ENCODE measurements at regions not wholly inside any gene's neighbourhood (a gene's known extent, or its start where the extent isn't known, plus 50 kb on each side); places are given as distances from the start of the nearest gene placed in this dataset.

- no peak for DNase-seq
Measured at GRCh38 chr2:16408331-16409005, 257.2 kb downstream of the CYRIA start.

- no peak for DNase-seq
Measured at GRCh38 chr2:16407358-16407757, 258.3 kb downstream of the CYRIA start.

GRCh38 chr2:16406496-16407289 is 258.9 kb downstream of the CYRIA start:
- DNase-seq, result peak; percentile 6

GRCh38 chr2:16405551-16405950 is 260.1 kb downstream of the CYRIA start:
- no peak for DNase-seq

- DNase-seq, result no peak
Measured at GRCh38 chr2:16404551-16405300, 260.9 kb downstream of the CYRIA start.

GRCh38 chr2:16404146-16404545 is 261.5 kb downstream of the CYRIA start:
- DNase-seq, result no peak

GRCh38 chr2:16402891-16403290 is 262.7 kb downstream of the CYRIA start:
- DNase-seq, result no peak

GRCh38 chr2:16401761-16402300 is 263.8 kb downstream of the CYRIA start:
- no peak for DNase-seq

GRCh38 chr2:16400127-16400623 is 265.5 kb downstream of the CYRIA start:
- no peak for DNase-seq

- no peak for DNase-seq
Measured at GRCh38 chr2:16398486-16399043, 267.1 kb downstream of the CYRIA start.

GRCh38 chr2:16397681-16398475 is 267.8 kb downstream of the CYRIA start:
- no peak for DNase-seq

- DNase-seq, result no peak
Measured at GRCh38 chr2:16396986-16397385, 268.6 kb downstream of the CYRIA start.

- no peak for DNase-seq
Measured at GRCh38 chr2:16396171-16396570, 269.5 kb downstream of the CYRIA start.

GRCh38 chr2:16395601-16396000 is 270.0 kb downstream of the CYRIA start:
- DNase-seq, result no peak

- DNase-seq, result no peak
Measured at GRCh38 chr2:16394986-16395550, 270.6 kb downstream of the CYRIA start.

- DNase-seq, result peak; percentile 31
Measured at GRCh38 chr2:16394072-16394985, 271.3 kb downstream of the CYRIA start.

- peak; percentile 45 for DNase-seq
Measured at GRCh38 chr2:16393500-16394071, 272.0 kb downstream of the CYRIA start.

- peak; percentile 61 for DNase-seq
Measured at GRCh38 chr2:16392647-16393499, 272.8 kb downstream of the CYRIA start.

- DNase-seq, result no peak
Measured at GRCh38 chr2:16391986-16392385, 273.6 kb downstream of the CYRIA start.

All from NCI-H2227 treated with DMSO at 0.1 percent for 48 hours (cell line).